ENCODE measurements at regions not wholly inside any gene's neighbourhood (a gene's known extent, or its start where the extent isn't known, plus 50 kb on each side); places are given as distances from the start of the nearest gene placed in this dataset.
A peak's percentile ranks its signal among the peaks of the same experiment; 100 is the strongest.

- no peaks in the 10 kb centered on the region for H3F3A ChIP-seq (ENCODE audit: insufficient read depth, low read depth)
- intact Hi-C loops (cut with micrococcal nuclease; ENCODE audit: unreplicated experiment), result no loop called here
- no peak for TF ChIP-seq CTCF (conservative IDR thresholded peaks at IDR 0.05)
- TF ChIP-seq EZH2 (IDR thresholded peaks at IDR 0.05; ENCODE audit: low read depth), result no peak
Observed at GRCh38 chr9:83166372-83166771, 103.4 kb upstream of the RASEF start.

GRCh38 chr9:83155733-83156132 is 92.8 kb upstream of the RASEF start:
- H3K4me1 ChIP-seq (replicated peaks; ENCODE audit: insufficient read depth), result peaks cover 18% of the 10 kb centered on the region
- BruUV-seq (replicated peaks), result no TSS peak
- no peaks in the 10 kb centered on the region for H3K79me2 ChIP-seq (ENCODE audit: low read depth)
- no peak for TF ChIP-seq EZH2 (IDR thresholded peaks at IDR 0.05; ENCODE audit: low read depth)
- TF ChIP-seq CTCF (conservative IDR thresholded peaks at IDR 0.05), result no peak
- POLR2A ChIA-PET (ENCODE audit: unreplicated experiment), result interaction anchor here (0.6 kb wide), 1 partner anchor 221 kb away, joined by 8 read pairs; no protein-coding TSS in a partner anchor
- no peak overlapping the region for H3K27ac ChIP-seq
- no peaks in the 10 kb centered on the region for H3K27me3 ChIP-seq (ENCODE audit: insufficient read depth, low read depth)
- intact Hi-C loops (cut with micrococcal nuclease; ENCODE audit: unreplicated experiment), result no loop called here
- no peak overlapping the region for H3K4me3 ChIP-seq
- H3K36me3 ChIP-seq (ENCODE audit: low read depth), result no peaks in the 10 kb centered on the region
- H3K9me2 ChIP-seq (ENCODE audit: insufficient read depth), result no peaks in the 10 kb centered on the region
- no peak overlapping the region for H2AFZ ChIP-seq
- CTCF ChIA-PET, result no interaction called here
- no peak for DNase-seq
- H3K4me2 ChIP-seq, result no peak overlapping the region
- H3K9me3 ChIP-seq (ENCODE audit: insufficient read depth, low read depth), result no peaks in the 10 kb centered on the region
- H3F3A ChIP-seq (ENCODE audit: insufficient read depth, low read depth), result peaks cover 6% of the 10 kb centered on the region; the same call in 1 of the 2 replicates
- H4K20me1 ChIP-seq (ENCODE audit: insufficient read depth), result no peaks in the 10 kb centered on the region

More at GRCh38 chr9:83166372-83166771, 103.4 kb upstream of the RASEF start:
- POLR2A ChIA-PET (ENCODE audit: unreplicated experiment), result interaction anchor here (0.5 to 0.8 kb wide), 2 partner anchors 12 to 237 kb away, joined by 3 to 19 read pairs; no protein-coding TSS in a partner anchor
- H2AFZ ChIP-seq, result no peak overlapping the region
- no peaks in the 10 kb centered on the region for H3K36me3 ChIP-seq (ENCODE audit: low read depth)
- H3K79me2 ChIP-seq (ENCODE audit: low read depth), result no peaks in the 10 kb centered on the region
- 0 out of 2 replicates have a peak, but pooled peaks cover 3% of the 10 kb centered on the region for H3K9me3 ChIP-seq (ENCODE audit: insufficient read depth, low read depth)
- no peaks in the 10 kb centered on the region; the same call in 1 of the 2 replicates for H3K9me2 ChIP-seq (ENCODE audit: insufficient read depth)
- peaks cover 8% of the 10 kb centered on the region for H3K4me1 ChIP-seq (replicated peaks; ENCODE audit: insufficient read depth)
- H4K20me1 ChIP-seq (ENCODE audit: insufficient read depth), result no peaks in the 10 kb centered on the region
- BruUV-seq (replicated peaks), result no TSS peak
- CTCF ChIA-PET, result interaction anchor here (1.0 kb wide), 1 partner anchor 105 kb away, joined by 3 read pairs; no protein-coding TSS in a partner anchor
- H3K27ac ChIP-seq, result no peak overlapping the region
- no peak overlapping the region for H3K4me3 ChIP-seq
- DNase-seq, result peak in 1 of 2 experiments; percentile 64
- H3K27me3 ChIP-seq (ENCODE audit: insufficient read depth, low read depth), result no peaks in the 10 kb centered on the region
- 0 out of 2 replicates have a peak overlapping the region, but pooled peaks have one; percentile 18 for H3K4me2 ChIP-seq

- CTCF ChIA-PET, result no interaction called here
- H3K9me3 ChIP-seq (ENCODE audit: insufficient read depth, low read depth), result no peaks in the 10 kb centered on the region
- no peaks in the 10 kb centered on the region for H3K79me2 ChIP-seq (ENCODE audit: low read depth)
- intact Hi-C loops (cut with micrococcal nuclease; ENCODE audit: unreplicated experiment), result loop anchor here (1.0 kb wide), 1 partner anchor 92 kb away; the partner anchor contains the start of gene RASEF
- H3K9me2 ChIP-seq (ENCODE audit: insufficient read depth), result no peaks in the 10 kb centered on the region
- H3K4me1 ChIP-seq (replicated peaks; ENCODE audit: insufficient read depth), result peaks cover 18% of the 10 kb centered on the region
- H3K27ac ChIP-seq, result peak overlapping the region; percentile 24; the same call in 1 of the 2 replicates
- no peaks in the 10 kb centered on the region for H3K36me3 ChIP-seq (ENCODE audit: low read depth)
- no peak overlapping the region for H3K4me3 ChIP-seq
- BruUV-seq (replicated peaks), result no TSS peak
- H3F3A ChIP-seq (ENCODE audit: insufficient read depth, low read depth), result peaks cover 6% of the 10 kb centered on the region; the same call in 1 of the 2 replicates
- H3K27me3 ChIP-seq (ENCODE audit: insufficient read depth, low read depth), result no peaks in the 10 kb centered on the region
- H4K20me1 ChIP-seq (ENCODE audit: insufficient read depth), result no peaks in the 10 kb centered on the region
- peak overlapping the region; percentile 29; the same call in 1 of the 2 replicates for H3K4me2 ChIP-seq
- TF ChIP-seq CTCF (conservative IDR thresholded peaks at IDR 0.05) (no peak), EZH2 (IDR thresholded peaks at IDR 0.05; ENCODE audit: low read depth) (no peak)
- no peak overlapping the region for H2AFZ ChIP-seq
- DNase-seq, result peak in 1 of 2 experiments; percentile 39
- POLR2A ChIA-PET (ENCODE audit: unreplicated experiment), result interaction anchor here (0.7 kb wide), 1 partner anchor 12 kb away, joined by 3 read pairs; no protein-coding TSS in a partner anchor
Observed at GRCh38 chr9:83154821-83155220, 91.9 kb upstream of the RASEF start.

Data from PC-9 (cell line).